ENCODE measurements at regions not wholly inside any gene's neighbourhood (a gene's known extent, or its start where the extent isn't known, plus 50 kb on each side); places are given as distances from the start of the nearest gene placed in this dataset.

GRCh38 chr5:93076096-93076495, 504.9 kb downstream of the NR2F1-AS1 start:
- H2AFZ ChIP-seq (ENCODE audit: low read length): no peak overlapping the region
- DNase-seq (ENCODE audit: low spot score): no peak
- ChIA-PET POLR2A (no interaction called here), CTCF (ENCODE audit: unreplicated experiment) (no interaction called here)
- H3K36me3 ChIP-seq (ENCODE audit: insufficient read depth, low read length): no peaks in the 10 kb centered on the region
- TF ChIP-seq CTCF (conservative IDR thresholded peaks at IDR 0.05; ENCODE audit: low read length): no peak
- no peak for TF ChIP-seq EZH2phosphoT487 (IDR thresholded peaks at IDR 0.05; ENCODE audit: borderline replicate concordance, low read depth, low read length)
- H3K9me2 ChIP-seq (ENCODE audit: insufficient read depth, low read length): no peaks in the 10 kb centered on the region
- H3K9me3 ChIP-seq (ENCODE audit: low read length): no peaks in the 10 kb centered on the region
- no peaks in the 10 kb centered on the region for H3K4me1 ChIP-seq (ENCODE audit: insufficient read depth, low read length, poor library complexity, severe bottlenecking)
- no peaks in the 10 kb centered on the region for H3K79me2 ChIP-seq (ENCODE audit: insufficient read depth, low read depth, low read length)
- intact Hi-C loops (cut with micrococcal nuclease; ENCODE audit: unreplicated experiment): no loop called here
- BruUV-seq (replicated peaks): no TSS peak
- H3K4me2 ChIP-seq (ENCODE audit: low read length): no peak overlapping the region
- no peak overlapping the region for H3K4me3 ChIP-seq (ENCODE audit: low read depth, low read length, poor library complexity, severe bottlenecking)
- H4K20me1 ChIP-seq (ENCODE audit: insufficient read depth, low read length): no peaks in the 10 kb centered on the region
- H3K27ac ChIP-seq (ENCODE audit: low read depth, low read length, poor library complexity, severe bottlenecking): no peak overlapping the region

GRCh38 chr5:93073547-93073946, 507.5 kb downstream of the NR2F1-AS1 start:
- no peaks in the 10 kb centered on the region for H3K36me3 ChIP-seq (ENCODE audit: insufficient read depth, low read length)
- no TSS peak for BruUV-seq (replicated peaks)
- no peak overlapping the region for H3K27ac ChIP-seq (ENCODE audit: low read depth, low read length, poor library complexity, severe bottlenecking)
- no peak overlapping the region for H3K4me2 ChIP-seq (ENCODE audit: low read length)
- H2AFZ ChIP-seq (ENCODE audit: low read length): no peak overlapping the region
- H3K9me2 ChIP-seq (ENCODE audit: insufficient read depth, low read length): no peaks in the 10 kb centered on the region
- no peaks in the 10 kb centered on the region for H3K9me3 ChIP-seq (ENCODE audit: low read length)
- H3K4me1 ChIP-seq (ENCODE audit: insufficient read depth, low read length, poor library complexity, severe bottlenecking): no peaks in the 10 kb centered on the region
- ChIA-PET CTCF (ENCODE audit: unreplicated experiment) (no interaction called here), POLR2A (no interaction called here)
- no peak overlapping the region for H3K4me3 ChIP-seq (ENCODE audit: low read depth, low read length, poor library complexity, severe bottlenecking)
- DNase-seq (ENCODE audit: low spot score): no peak
- TF ChIP-seq EZH2phosphoT487 (IDR thresholded peaks at IDR 0.05; ENCODE audit: borderline replicate concordance, low read depth, low read length) (no peak), CTCF (conservative IDR thresholded peaks at IDR 0.05; ENCODE audit: low read length) (no peak)
- no peaks in the 10 kb centered on the region for H4K20me1 ChIP-seq (ENCODE audit: insufficient read depth, low read length)
- no peaks in the 10 kb centered on the region for H3K79me2 ChIP-seq (ENCODE audit: insufficient read depth, low read depth, low read length)
- intact Hi-C loops (cut with micrococcal nuclease; ENCODE audit: unreplicated experiment): no loop called here

- no peaks in the 10 kb centered on the region for H3K4me1 ChIP-seq (ENCODE audit: insufficient read depth, low read length, poor library complexity, severe bottlenecking)
- no peaks in the 10 kb centered on the region for H3K79me2 ChIP-seq (ENCODE audit: insufficient read depth, low read depth, low read length)
- no peaks in the 10 kb centered on the region for H4K20me1 ChIP-seq (ENCODE audit: insufficient read depth, low read length)
- H3K36me3 ChIP-seq (ENCODE audit: insufficient read depth, low read length): no peaks in the 10 kb centered on the region
- BruUV-seq (replicated peaks): no TSS peak
- POLR2A ChIA-PET: no interaction called here
- H2AFZ ChIP-seq (ENCODE audit: low read length): no peak overlapping the region
- intact Hi-C loops (cut with micrococcal nuclease; ENCODE audit: unreplicated experiment): no loop called here
- no peak overlapping the region for H3K4me2 ChIP-seq (ENCODE audit: low read length)
- no peak overlapping the region for H3K4me3 ChIP-seq (ENCODE audit: low read depth, low read length, poor library complexity, severe bottlenecking)
- H3K9me3 ChIP-seq (ENCODE audit: low read length): no peaks in the 10 kb centered on the region
- H3K9me2 ChIP-seq (ENCODE audit: insufficient read depth, low read length): no peaks in the 10 kb centered on the region
- TF ChIP-seq CTCF (conservative IDR thresholded peaks at IDR 0.05; ENCODE audit: low read length) (no peak), EZH2phosphoT487 (IDR thresholded peaks at IDR 0.05; ENCODE audit: borderline replicate concordance, low read depth, low read length) (no peak)
- no peak for DNase-seq (ENCODE audit: low spot score)
- no peak overlapping the region for H3K27ac ChIP-seq (ENCODE audit: low read depth, low read length, poor library complexity, severe bottlenecking)
- CTCF ChIA-PET (ENCODE audit: unreplicated experiment): no interaction called here
Measured at GRCh38 chr5:93072831-93073459, 508.1 kb downstream of the NR2F1-AS1 start.

Measured in OCI-LY7 (cell line).